Pons (tissue), 1 donor: ENCODE measurements at regions not wholly inside any gene's neighbourhood (a gene's known extent, or its start where the extent isn't known, plus 50 kb on each side); places are given as distances from the start of the nearest gene placed in this dataset.
A peak's percentile ranks its signal among the peaks of the same experiment; 100 is the strongest.

Experiments
- DNase-seq: peaks from one replicate; pipeline ENCODE4 v3.0.0-alpha.2; 2016; ENCODE audit warnings: low spot score

- DNase-seq = peak; percentile 48
These were observed 427.2 kb downstream of the OCA2 start for GRCh38 chr15:27671819-27672437.

DNA sequence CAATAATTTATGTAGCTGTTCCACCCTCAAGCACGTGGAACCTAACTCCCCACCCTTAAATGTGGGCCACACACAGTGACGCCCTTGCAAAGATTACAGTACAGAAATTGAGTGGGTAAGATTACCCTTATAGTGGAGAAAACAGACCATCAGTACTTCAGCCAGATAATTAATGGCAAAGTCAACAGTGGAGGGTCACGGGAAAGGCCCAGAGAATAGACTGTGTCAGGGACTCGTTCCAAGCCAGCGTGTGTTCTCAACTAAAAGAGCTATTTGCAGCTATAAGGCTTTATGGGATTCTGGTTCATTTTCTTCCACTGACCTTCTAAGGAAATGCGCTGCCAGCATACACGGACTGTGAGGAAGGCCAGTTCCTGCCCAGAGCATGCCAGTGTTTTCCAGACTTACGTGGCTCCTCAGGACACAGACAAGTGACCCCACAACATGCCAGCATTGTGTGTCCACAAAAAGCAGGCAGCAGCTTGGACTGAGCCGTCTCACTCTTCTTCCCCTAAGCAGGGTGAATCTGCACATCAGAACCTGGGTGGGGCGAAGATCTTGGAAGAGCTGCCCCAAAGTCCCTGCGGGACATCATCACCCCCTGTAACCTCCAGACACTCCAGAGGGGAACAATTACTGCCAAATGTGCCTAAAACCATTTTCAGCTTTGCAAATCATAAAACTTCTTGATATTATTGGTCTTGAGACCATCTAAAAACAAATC lies 428.5 kb downstream of the OCA2 start:
- DNase-seq = no peak

- no peak for DNase-seq
These were observed 429.5 kb downstream of the OCA2 start for GRCh38 chr15:27669641-27670040.

GRCh38 chr15:27668471-27669220 lies 430.5 kb downstream of the OCA2 start:
- no peak for DNase-seq

DNA sequence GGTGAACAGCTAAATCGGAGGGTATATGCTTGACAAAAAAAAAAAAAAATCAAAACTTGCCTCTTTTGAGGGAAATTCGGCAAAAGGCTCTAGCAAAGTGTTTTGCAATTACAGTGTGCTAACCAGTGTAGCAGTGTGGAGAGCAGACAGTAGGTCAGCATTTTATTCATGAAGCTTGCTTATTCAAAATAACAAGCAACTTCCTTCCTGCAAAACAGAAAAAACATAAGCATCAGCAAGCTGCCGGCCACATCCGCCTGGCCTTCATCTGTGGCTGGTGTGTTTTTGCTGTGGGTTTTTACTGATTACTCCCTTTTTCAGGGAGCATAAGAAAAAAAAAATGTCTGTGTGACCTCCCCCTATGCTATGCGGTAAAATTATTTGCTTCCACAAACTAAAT lies 434.1 kb downstream of the OCA2 start:
- no peak for DNase-seq

DNA sequence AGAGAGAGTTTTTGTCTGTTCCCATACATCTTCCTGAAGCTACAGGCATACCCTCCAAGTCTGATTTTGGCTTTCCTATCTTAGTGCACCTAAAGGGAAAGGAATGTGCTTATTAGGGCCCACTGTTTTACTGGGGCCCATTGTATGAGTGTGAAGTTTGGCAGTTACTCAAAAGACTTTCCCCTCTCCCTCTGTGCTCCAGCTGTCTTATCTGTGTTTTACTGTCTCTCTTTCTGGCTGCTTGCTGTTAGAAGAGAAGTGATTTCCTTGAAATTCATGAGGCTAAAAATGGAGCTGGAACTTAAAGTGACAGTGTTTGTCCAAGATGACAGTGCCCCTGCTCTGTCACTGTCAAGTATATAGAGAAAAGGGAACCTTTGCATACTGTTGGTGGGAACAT lies 436.2 kb downstream of the OCA2 start:
- no peak for DNase-seq

GRCh38 chr15:27660676-27661075 lies 438.4 kb downstream of the OCA2 start:
- no peak for DNase-seq

DNA sequence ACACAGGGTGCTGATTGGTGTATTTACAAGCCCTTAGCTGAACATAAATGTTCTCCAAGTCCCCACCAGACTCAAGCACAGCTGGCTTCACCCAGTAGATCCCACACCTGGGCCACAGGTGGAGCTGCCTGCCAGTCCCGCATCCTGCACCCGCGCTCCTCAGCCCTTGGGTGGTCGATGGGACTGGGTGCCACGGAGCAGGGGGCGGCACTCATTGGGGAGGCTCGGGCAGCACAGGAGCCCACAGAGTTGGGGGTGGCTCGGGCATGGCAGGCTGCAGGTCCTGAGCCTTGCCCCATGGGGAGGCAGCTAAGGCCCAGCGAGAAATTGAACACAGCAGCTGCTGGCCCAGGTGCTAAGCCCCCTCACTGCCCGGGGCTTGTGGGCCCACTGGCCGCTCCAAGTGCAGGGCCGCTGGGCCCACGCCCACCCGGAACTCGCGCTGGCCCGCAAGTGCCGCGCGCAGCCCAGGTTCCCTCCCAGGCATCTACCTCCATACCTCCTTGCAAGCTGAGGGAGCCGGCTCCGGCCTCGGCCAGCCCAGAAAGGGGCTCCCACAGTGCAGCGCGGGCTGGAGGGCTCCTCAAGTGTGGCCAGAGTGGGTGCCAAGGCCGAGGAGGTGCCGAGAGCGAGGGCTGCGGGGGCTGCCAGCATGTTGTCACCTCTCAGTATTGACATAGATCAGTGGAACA lies 442.7 kb downstream of the OCA2 start:
- DNase-seq = no peak

DNA sequence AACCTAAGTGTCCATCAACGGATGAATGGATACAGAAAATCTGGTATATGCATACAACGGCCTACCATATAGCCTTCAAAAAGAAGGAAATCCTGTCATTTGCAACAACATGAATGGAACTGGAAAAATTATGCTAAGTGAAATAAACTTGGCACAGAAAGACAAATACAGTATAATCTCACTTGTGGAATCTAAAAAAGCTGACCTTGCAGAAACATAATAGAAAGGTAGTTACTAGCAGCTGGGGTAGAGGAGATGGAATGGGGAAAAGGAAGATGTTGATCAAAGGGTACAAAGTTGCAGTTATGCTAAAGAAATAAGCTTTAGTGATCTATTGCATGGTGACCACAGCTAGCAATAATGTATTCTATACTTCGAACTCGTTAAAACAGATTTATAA lies 444.1 kb downstream of the OCA2 start:
- no peak for DNase-seq

DNA sequence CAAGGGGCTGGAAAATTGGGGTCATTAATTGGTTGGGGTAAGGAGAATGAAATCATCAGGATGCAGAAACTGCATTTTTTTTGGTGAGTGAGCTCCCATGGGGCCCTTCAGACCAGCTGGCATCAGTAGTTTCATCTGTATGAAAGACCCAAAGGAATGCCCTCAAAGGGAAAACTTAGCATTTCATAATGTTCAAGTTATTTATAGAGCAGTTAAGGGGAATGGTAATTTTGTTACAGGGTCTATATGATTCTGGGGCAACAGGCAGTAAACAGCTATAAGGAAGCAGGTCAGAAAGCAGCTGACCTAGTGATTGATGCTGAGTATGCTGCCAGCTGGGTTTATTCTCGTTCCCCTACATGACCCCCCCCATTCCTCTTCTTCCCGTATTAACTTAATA lies 448.9 kb downstream of the OCA2 start:
- no peak for DNase-seq

GRCh38 chr15:27648359-27648758 lies 450.8 kb downstream of the OCA2 start:
- no peak for DNase-seq

- no peak for DNase-seq
These were observed 452.6 kb downstream of the OCA2 start for GRCh38 chr15:27646531-27646930.

- DNase-seq = no peak
These were observed 453.4 kb downstream of the OCA2 start for GRCh38 chr15:27645672-27646071.

GRCh38 chr15:27642981-27643380 lies 456.1 kb downstream of the OCA2 start:
- DNase-seq = no peak

GRCh38 chr15:27639595-27639994 lies 459.5 kb downstream of the OCA2 start:
- DNase-seq = no peak

DNA sequence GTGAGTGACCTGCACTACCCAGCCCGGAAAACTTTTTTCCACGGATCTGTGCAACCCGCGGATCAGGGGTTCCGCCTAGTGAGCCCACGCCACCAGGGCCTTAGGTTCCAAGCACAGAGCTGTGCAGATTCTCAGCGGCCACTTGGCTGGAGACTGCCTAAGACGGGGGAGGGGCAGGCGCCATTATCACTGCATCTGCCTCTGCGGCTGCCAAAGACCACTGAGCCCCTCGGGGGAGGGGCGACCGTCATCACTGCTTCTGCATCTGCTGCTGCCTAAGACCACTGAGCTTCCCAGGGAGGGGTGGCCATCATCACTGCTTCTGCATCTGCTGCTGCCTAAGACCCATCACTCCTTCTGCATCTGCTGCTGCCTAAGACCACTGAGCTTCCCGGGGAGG lies 460.2 kb downstream of the OCA2 start:
- no peak for DNase-seq

GRCh38 chr15:27635916-27636315 lies 463.2 kb downstream of the OCA2 start:
- DNase-seq = no peak

GRCh38 chr15:27628486-27628885 lies 470.6 kb downstream of the OCA2 start:
- no peak for DNase-seq

DNA sequence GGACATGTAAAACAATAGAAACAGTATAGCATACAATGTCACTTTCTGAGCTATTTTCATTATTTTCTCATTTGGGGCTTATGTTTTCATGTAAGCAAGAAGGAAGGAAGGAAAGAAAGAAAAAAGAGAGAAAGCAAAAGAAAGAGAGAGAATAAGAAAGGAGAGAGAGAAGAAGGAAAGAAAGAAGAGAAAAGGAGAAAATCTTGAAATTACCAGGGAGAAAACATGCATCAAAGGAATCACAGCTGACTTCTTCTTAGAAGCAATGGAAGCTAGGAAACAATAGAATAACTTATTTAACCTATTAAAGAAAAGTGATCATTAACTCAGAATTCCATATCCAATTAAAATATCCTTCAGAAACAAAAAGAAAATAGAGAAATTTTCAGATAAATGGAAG lies 471.5 kb downstream of the OCA2 start:
- no peak for DNase-seq

- DNase-seq = no peak
These were observed 475.4 kb downstream of the OCA2 start for GRCh38 chr15:27623560-27624305.

GRCh38 chr15:27623149-27623548 lies 476.0 kb downstream of the OCA2 start:
- no peak for DNase-seq

DNA sequence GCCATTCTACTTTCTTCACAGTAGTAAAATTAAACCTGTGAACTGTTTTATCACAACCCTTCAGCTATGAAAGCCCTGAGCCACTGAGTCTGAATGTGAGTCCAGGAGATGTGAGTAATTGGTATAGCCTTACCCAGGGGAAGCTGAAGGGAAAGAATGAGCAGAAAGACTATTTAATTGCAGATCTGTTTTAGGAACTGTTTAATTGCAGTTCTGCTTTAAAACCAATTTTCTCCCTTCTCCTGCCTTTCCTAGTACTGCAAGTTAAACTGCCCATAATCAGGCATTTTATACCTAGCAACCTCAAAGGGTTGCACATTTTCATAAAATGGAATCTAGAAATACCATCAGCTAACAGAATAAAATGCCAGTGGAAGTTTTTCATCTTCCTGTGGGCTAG lies 476.7 kb downstream of the OCA2 start:
- DNase-seq = no peak
